HG03135 (cell line): ENCODE measurements at regions not wholly inside any gene's neighbourhood (a gene's known extent, or its start where the extent isn't known, plus 50 kb on each side); places are given as distances from the start of the nearest gene placed in this dataset.
"Not testable (repeated sequence)": the region's sequence is repeated elsewhere in the genome, so short reads cannot be mapped to it uniquely, and the experiment has no call there.

Source experiments
- ATAC-seq: cut with Tn5 transposase; IDR thresholded peaks from one replicate; pipeline ENCODE4 v1.9.1; 2021; ENCODE audit warnings: mild to moderate bottlenecking, moderate library complexity; ENCODE audit not compliant: unreplicated experiment

DNA sequence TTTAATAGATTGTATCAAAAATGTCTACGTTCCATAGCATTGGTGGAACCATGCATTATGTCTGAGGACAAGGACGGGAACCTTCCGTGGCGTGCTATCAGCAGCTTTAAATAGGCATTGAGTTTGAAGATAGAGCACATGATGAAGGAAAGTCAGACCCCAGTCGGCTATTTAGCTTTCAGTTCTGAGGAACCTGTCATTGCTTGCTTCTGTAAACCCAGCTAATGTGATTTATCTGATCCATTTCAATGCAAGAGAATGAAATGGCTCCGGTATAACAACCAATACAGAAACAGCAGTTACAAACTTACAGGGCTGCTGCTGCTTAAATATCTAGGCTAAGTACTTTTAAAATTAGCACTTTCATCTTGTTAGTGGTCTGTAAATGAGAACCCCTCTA lies 503.3 kb downstream of the RNF144A start:
- ATAC-seq, result no peak

DNA sequence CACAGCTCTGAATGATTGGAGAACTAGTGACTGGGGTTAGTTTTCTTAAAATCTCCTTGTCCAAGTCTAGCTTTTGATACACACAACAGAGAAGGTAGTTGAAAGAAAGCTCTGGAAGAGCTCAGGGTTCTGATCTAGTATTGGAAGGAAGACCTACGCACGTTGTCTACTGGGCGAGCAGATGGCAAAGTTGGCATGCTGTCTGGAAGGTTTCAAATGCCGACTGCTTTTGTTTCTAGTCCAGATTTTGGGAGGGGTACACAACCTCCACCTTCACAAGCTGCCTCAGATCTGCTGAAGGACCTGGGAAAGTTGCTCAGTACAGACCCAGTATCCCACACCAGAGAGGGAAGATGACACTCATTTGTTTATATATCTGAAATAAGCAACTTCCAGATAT lies 507.3 kb downstream of the RNF144A start:
- no peak for ATAC-seq

DNA sequence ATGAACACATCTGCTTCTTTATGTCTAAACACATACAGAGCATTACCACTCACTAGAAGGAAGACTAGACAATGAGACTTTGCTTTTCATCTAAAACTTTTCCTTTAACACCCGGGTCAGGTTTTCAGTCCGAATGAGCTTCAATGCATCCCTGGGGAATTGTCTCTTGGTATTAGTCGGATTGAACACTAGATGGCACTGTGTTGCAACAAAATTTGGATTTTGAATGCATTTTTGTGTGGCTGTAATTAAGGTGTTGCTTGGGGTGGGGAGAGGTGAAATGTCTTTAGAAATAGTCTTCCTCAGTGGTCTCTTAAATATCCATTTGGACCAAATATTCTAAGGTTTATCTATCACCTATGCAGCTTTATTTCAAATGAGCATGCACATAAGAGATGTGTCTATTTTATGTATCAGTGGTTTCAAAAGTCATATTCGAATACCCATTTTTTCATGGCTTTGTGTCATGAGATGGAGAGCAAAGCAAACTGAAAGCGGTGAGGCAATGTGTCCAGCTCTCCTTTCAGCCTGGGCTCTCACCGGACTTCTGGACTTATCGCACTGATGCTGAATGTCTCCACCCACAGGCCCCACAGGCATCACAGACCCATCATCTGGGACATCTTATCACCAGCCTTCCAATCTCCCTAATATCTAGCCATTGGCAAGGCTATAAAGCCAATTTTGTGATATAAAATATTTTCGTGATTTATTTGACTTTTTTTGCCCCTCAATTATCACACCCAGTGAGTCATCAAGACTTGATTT lies 510.3 kb downstream of the RNF144A start:
- no peak for ATAC-seq

DNA sequence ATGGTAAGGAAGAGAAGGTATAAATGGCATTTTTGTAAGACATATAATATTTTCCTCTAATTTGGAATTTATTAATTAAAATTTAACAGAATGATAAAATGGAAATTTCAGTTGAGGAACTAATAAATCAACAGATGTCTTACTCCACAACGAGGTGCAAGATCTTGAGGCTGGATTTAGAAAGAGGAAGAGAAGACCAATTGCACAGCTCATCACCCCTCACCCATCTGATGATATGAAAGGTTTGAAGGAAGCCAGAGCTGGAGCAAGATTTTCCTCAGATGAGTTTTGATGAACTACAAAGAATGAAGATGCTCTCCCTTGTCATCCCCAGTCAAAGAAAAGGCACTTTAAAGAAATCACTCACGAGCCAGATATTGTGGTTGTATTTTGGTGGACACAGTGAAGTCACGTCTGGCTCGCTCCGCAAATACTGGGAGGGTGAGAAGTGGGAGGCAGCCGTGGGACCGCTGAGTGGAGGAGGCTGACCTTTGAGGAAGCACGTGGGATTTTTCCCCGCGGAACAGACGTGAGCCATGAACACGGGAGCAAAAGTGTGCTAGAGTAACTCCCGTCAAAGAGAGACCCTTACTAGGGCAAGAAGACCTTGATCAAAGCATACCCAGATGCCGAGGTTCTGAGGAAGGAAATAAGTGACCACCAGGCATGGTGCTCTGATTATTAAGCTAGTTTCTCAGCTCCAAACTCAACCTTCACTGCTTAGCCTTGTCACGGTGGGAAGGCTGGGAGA lies 511.4 kb downstream of the RNF144A start:
- no peak for ATAC-seq

DNA sequence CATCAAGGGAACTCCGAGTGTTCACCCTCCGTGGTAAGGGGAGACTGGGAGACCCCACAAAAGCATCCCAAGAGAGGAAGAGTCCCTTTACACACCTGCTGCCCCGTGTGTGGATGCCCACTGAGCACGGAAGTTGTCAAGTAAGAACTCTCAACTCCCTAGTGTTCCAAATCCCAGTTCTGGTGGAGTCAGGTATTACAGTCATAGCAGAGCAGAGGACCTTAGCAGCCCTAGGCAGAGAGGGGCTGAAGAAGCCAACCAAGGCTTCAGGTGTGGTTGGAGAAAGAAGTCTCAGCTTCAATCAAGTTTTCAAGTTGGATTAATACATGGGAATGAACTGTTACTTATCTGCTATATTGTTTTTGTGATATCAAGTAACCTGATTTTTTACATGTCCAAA lies 512.5 kb downstream of the RNF144A start:
- no peak for ATAC-seq

DNA sequence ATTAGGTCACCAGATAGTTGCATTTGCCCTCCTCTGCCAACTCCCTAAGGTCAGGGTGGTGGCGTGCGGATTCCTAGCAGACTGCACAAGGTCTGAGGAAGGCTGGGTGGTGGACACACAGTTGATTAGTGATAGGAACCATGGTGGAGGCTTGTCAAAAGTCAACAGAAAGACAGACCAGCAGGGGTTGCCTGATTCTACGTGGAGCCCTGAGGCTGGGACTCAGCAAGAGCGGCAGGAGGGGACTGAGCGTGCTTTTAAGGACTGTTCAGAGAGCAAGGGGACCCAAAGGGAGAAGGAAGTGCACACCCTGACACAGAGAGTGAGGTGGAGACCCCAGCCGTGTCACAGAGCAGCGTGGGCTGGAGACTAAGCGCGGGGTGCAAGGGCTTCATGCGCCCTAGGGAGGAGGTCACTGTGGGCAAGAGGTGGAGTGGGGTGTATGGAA lies 513.2 kb downstream of the RNF144A start:
- no peak for ATAC-seq

DNA sequence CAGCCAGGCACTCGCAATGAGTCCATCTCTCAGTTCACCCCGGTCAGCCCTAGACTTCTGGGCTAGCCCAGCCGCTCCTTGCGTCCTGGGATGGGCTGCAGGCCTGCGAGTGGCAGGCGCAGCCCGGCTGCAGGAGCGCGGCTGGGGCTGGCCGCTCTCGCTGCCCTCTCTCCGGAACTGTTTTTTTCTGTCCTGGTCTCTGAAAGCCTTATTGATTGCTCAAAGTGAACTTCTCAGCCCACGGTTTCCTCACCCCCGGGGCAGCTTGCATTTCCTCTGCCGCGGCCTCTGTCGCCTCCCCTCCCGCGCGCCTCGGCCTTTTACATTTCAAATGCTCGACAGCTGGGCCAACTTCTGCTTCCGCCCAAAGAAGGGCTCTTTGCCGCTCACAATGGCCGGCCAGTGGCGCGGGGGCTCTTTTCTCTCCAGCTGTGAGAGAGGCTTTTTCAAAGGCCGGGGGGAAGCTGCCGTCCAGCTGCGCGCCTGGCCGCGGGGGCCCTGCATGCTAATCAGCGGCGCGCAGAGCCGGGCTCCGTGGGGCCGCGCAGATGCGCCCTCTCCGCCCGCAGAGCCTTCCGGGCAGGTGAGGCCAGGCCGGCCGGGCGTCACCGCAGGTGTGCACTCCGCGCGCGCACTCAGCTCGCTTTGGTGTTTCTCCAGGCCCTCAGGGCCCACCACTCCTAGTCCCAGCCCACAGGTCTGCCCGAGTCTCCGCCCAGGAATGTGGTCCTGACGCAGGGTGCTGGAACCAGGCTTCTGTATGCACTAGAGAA lies 513.8 kb downstream of the RNF144A start:
- ATAC-seq, result no peak

DNA sequence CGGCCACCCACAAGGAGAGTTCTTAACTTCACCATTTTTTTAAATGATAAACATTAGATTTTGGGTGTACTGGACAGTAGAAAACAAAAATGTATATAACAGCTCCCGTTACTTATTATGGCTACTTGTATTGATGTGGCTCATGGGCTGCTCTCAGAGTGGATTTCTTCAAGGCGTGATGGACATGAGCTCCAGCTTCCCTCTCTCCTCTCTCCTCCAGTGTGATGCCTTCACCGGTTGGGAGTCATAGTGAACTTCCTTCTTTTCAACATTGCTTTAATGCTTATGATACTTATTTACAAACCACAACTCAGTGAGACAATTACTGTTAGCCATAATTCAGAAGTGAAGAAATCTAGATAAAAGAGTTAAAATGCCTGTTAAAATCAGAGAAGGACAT lies 515.2 kb downstream of the RNF144A start:
- ATAC-seq, result no peak

DNA sequence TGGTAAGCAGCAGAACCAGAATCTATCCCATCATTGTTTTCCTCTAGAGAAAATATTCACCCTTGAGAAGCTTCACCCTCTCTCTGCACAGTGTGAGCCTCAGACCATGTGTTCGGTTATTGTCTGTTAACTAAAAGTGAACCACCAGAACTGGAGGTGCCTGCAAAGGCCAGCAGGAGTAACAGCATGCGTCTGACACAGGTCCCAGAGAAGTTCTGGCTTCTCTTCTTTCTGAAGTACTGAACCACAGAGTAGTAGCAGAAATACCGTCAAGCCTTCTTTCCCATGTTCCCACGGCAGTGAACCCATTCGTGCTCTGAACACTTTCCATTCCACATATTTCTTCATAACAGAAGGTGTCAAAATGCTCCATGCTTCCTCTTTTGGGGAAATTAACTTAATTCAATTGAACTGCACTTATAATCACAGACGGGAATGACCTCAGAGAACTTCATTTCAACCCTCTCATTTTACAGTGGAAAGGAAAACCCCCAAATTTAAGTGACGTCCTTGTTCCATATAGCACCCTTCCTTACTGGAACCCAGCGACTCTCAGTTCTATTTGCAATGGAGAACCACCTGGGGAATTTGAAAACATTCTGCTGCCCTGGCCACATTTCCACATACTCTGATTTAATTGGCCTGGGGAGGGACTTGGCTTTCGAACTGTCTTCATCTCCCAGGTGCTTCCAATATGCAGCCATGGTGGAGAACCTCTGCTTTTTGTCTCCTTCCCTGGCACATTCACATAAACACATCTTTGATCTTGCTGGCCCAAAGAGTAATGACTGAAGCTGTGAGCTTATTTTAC lies 519.1 kb downstream of the RNF144A start:
- no peak for ATAC-seq

DNA sequence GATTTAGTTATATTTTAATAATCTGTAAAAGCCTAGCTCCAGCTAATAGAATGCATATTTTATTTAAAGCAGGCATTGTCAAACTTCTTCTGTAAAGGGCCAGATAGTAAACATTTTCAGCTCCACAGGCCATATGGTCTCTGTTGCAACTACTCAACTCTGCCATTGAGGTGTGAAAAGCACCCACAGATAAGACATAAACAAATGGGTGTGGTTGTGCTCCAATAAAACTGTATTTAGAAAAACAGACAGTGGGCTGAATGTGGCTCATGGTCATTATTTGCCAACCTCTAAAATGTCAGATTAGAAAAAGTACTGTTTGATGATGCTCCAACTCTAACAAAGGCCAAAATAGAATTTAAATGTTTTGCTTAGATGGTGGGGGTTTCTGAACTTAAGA lies 519.9 kb downstream of the RNF144A start:
- ATAC-seq, result no peak

DNA sequence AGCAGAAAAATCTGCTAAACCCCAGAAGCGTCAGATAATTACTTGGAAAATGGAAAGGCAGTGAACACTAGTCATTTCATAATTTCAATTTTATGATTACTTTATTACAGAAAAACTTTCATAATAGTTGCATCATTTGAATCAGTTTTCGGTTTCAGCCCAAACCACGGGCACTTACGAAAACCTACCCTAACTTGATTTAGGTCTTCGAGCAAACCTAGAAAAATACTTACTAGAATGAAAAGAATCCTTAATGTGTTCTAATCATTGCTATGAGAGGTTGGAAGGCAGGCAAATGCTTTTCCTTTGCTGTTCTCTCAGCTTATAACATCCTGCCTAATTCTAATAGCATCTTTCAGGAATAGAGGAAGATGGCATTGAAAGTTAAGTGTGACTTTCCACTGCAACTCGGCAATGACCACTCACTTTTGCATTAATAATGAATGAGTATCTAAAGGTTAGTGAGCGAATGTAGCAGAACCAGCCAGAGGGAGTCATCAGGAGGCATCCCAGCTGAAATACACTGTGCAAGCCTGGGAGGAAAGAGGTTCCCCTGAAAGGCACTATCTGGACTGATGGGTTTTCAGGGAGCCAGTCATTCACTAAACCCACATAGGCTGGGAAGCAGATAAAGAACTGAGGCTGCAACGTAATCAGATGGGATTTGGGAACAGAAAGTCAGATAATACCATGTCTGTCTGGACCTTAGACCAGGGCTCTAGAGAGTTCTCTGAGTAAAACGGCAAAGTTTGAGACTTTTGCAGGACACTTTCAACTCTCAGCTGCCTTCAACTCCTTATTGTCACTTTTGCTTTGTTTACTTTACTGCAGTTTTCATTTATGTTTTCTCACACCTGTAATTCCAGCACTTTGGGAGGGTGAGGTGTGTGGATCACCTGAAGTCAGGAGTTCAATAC lies 520.8 kb downstream of the RNF144A start:
- no peak for ATAC-seq

DNA sequence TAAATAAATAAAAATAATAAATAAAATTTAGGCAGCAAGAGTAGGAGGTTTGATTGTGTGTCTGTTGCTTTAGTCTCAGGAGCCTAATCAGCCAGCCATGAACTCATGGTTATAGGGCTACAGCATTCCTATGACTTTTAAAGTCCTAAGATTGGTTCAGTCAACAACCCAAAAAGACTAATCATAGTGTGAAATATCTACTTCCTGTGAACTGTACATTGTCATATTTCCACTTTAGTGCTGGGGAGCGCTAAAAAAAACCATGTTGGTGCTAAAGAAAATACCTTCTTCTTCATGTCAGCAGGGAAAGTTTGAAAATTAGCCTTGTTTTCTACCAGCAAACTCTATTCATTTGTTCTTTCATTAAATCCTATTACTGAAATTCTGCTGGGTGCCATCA lies 521.6 kb downstream of the RNF144A start:
- no peak for ATAC-seq

DNA sequence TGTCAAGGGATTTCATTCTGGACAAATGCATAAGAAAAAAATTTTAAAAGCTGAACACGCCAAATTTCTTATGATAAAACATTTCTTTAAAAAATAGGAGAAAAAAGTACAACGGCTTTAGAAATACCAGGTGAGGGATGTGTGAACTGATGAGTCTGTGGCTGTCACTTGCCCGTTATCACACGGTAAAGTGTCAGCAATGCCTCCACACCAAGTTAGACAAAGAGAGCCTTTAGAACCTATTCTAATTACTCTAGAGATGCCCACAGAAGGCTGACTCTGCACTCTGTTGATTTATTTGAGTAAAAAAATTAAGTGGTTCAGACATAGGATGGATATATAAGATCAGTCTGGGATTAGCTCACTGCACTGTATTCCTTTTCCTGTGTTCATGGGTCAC lies 523.8 kb downstream of the RNF144A start:
- no peak for ATAC-seq

DNA sequence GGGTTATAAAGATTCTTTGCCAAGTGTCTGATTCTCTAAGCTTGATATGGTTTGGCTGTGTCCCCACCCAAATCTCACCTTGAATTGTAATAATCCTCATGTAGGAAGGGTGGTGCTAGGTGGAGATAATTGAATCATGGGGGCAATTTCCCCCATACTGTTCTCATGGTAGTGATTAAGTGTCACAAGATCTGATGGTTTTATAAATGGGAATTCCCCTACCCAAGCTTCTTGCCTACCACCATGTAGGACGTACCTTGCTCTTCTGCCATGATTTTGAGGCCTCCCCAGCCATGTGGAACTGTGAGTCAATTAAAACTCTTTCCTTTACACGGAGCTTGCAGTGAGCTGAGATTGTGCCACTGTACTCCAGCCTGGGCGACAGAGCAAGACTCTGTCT lies 524.6 kb downstream of the RNF144A start:
- not testable (repeated sequence) for ATAC-seq

DNA sequence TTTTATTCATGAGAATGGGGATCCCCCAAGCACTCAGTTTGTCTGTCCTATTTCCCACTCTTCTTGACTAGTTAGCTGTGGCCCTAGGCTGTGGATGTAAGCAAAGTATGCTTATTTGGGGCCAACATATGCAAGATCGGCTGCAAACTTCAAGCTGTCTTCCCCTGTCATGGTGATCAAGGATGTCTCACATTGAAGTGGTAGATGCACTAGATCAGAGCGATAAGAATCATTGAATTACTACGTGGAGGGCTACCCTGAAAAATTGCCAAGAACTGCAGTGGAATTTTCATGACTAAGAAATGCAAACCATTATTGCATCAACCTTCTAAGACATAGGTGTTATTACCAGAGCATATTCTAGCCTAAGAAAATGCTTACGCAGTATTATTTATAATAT lies 527.4 kb downstream of the RNF144A start:
- no peak for ATAC-seq

DNA sequence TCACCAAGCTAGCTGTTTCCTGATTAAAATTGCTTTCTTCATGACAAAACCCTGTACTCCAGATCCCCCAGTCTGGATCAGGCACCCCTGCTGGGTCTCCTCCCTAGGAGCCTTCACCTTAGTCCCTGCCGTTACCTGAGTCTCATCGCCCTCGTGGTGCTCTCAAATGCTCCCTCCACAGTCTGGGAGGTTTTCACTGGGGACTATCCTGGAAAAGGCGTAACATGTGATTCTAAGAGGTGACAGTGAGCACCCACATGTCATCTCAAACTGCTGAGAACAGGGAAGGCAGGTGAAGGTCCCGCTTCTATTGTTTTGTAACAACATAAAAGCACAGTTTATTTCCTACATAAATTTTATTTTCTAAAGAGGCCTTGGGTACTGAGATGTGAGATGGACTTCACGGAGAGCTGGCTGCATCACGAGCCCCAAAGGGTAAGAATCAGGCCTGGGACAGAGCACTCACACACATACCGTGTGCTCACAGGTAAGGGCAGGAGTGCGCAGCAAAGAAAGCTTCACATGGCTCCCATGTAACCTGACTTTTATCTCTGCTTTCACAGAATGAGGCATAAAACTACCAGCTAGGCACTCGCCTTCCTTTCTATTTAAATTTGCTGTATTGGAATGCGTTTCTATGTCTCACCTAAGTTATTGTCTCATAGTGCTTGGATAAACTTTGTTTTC lies 531.5 kb downstream of the RNF144A start:
- ATAC-seq, result no peak

DNA sequence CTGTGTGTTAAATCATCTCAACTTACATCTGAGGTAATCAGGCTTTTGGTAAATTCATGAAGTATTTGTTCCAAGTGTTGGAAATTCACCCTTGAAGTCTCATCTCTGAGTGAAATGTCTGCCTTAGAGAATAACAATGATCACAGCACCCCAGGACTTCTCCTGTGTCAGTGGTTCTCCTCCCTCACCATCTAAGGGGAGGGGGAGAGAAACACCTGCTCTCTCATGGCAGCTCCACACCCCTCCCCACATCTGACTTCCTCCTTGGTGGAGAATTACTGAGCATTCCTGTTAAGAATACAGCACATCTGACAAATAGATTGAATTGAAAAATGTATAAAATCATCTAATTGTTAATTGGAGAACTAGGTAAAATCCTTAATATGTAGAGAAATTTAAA lies 532.1 kb downstream of the RNF144A start:
- ATAC-seq, result no peak

DNA sequence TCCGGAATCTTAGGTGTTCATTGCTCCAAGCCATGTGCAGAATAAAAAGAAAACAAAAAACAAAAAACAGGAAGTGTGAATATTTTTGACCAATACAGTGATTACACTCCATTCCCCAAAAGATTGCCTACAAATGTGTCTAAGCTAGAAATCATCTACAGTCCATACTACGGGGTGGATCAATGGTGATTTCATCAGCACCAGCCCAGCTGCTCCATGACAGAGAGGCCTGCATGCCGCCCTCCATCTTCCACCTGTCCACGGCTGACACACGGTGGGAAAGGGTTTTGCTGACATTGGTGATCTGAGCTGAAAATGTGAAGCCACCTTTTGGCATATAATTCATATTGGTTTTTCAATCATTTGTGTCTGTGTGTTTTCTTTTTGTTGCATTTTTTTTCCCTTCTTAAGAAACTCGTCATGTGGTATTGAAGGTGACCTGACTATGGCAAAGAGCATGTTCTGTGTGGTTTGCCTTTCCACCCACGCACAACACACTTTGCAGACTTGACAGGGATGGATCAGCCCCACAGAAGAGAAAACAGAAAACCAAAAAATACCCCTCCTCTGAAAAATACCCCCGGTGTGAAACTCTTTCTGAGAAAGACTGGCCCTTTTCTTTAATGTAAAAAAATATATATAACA lies 533.1 kb downstream of the RNF144A start:
- ATAC-seq, result no peak

DNA sequence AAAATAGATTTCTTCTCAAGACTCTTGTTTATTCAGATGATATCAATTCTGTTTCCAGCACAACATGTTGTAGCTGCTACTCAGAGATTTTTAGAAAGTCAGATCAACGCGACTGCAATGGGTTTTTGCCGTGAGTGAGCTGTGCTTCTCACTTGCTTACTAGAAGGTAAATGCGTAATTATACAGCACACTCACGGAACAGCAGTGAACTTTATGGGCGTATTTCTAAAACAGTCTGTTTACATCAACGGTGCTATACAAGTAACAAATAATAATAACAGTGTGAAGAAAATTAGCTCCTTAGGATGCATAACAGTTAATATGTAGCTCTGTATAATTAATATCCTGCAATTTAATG lies 533.6 kb downstream of the RNF144A start:
- ATAC-seq, result no peak
